Lower leg skin (tissue), 4 donors: ENCODE measurements at regions not wholly inside any gene's neighbourhood (a gene's known extent, or its start where the extent isn't known, plus 50 kb on each side); places are given as distances from the start of the nearest gene placed in this dataset.

Experiments used
- DNase-seq, 2 donors: peaks; one replicate each; pipeline ENCODE4 v3.0.0-alpha.2; 2019; ENCODE audit warnings: low spot score in 2 of 2
- H3K4me3 ChIP-seq: fragments of 200-600 bp; sonication (generic); 2 replicates; pipeline ENCODE4 v1.5.1; 2017; ENCODE audit warnings: mild to moderate bottlenecking, low read depth; ENCODE audit not compliant: poor library complexity, severe bottlenecking
- CTCF ChIP-seq, 3 donors: fragments of 450-650 bp; IDR thresholded peaks; one replicate each; pipeline ENCODE4 v1.5.1; 2016; ENCODE audit warnings: antibody characterized with exemption in 3 of 3, mild to moderate bottlenecking in 3 of 3, moderate library complexity in 2 of 3
- POLR2A ChIP-seq, 2 donors: fragments of 450-650 bp; IDR thresholded peaks; one replicate each; pipeline ENCODE4 v1.6.1; 2016 to 2017; ENCODE audit warnings: antibody characterized with exemption in 2 of 2, mild to moderate bottlenecking in 1 of 2, moderate library complexity in 1 of 2
- WGBS, 2 donors: methylation state at CpG; one replicate each; pipeline ENCODE4 v1.1.5; 2018; 5-methylcytosine and 5-hydroxymethylcytosine counted together
- intact Hi-C: fragments of 100-400 bp; cut with DNase I; formaldehyde crosslinking; loops from one replicate; pipeline ENCODE4 v1.15.0; 2023; ENCODE audit warnings: low total_unique reads

- 91 to 93% methylated on average over 2 of the region's 2 CpGs for WGBS, 2 donors
- no peak overlapping the region for H3K4me3 ChIP-seq
- no peak for DNase-seq
- TF ChIP-seq POLR2A (IDR thresholded peaks at IDR 0.05), result no peak
- no peak for TF ChIP-seq CTCF (IDR thresholded peaks at IDR 0.05)
- intact Hi-C loops, result no loop called here
Measured at GRCh38 chr5:167965710-167966109, 325.7 kb upstream of the WWC1 start.

DNA sequence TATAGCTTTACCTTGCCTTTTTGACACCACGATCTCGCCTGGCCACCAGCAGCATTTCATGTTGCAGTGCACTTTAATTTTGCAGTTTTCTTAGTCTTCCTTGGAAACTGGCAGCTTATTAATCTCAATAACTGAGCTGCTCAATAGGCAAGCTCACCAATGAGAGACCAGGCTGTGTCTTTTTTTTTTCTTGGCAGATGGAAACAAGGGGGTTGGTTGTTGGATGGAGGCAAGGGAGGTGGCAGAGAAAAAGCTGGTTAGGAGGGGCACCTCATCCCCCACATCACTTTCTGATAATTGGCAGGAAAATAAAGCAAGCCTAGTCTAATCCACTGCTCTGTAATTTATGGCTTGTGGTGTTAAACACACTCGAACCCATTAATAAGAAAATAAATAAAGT is 324.5 kb upstream of the WWC1 start:
- intact Hi-C loops, result no loop called here
- DNase-seq, result no peak
- no peak for TF ChIP-seq CTCF (IDR thresholded peaks at IDR 0.05)
- TF ChIP-seq POLR2A (IDR thresholded peaks at IDR 0.05), result no peak
- no peak overlapping the region for H3K4me3 ChIP-seq
- WGBS, 2 donors, result 42 to 43% methylated on average over 3 of the region's 3 CpGs

GRCh38 chr5:167967494-167968177 is 323.8 kb upstream of the WWC1 start:
- intact Hi-C loops, result no loop called here
- 26 to 36% methylated on average over 7 of the region's 7 CpGs for WGBS, 2 donors
- no peak overlapping the region for H3K4me3 ChIP-seq
- no peak for DNase-seq
- TF ChIP-seq POLR2A (IDR thresholded peaks at IDR 0.05) (no peak), CTCF (IDR thresholded peaks at IDR 0.05) (no peak)

DNA sequence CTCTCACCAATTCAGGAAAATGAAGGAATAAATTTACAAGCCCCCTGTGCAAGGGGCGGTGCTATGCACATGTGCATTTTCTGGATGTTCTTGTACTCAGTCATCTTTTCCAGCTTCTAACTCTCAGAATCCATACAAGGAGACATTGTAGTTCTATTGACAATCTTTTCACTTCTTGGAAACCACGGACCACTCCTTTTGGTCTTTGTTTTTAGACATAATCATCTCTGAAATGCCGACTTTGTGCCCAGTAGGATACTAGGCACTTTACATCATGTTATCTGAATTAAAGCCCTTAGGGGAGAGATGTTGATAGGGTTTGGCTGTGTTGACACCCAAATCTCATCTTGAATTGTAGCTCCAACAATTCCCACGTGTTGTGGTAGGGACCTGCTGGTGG is 322.6 kb upstream of the WWC1 start:
- no peak overlapping the region for H3K4me3 ChIP-seq
- no peak for DNase-seq
- TF ChIP-seq POLR2A (IDR thresholded peaks at IDR 0.05) (no peak), CTCF (IDR thresholded peaks at IDR 0.05) (no peak)
- WGBS, 2 donors, result 70 to 73% methylated on average over 4 of the region's 4 CpGs
- intact Hi-C loops, result no loop called here

DNA sequence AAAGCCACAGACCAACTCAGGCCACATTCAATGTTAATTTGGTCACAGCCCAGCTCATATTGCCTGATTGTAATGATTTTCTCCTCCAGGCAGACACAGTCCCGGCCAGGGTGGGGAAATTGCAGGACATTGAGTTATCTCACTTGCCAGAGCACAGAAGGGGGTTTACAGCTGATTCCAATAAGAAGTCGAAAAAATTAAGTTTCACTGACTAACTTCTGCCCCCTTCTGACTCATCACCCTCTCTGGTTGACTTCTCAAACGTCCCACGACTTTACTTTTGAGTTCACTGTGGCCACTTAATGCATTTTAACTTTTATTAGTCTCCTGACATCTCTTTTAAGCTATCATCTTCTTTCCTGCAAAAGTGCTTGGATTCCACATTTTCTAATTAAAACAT is 321.4 kb upstream of the WWC1 start:
- TF ChIP-seq CTCF (IDR thresholded peaks at IDR 0.05), result no peak
- no peak for TF ChIP-seq POLR2A (IDR thresholded peaks at IDR 0.05)
- H3K4me3 ChIP-seq, result no peak overlapping the region
- intact Hi-C loops, result no loop called here
- no peak for DNase-seq
- 52 to 69% methylated on average over 4 of the region's 4 CpGs for WGBS, 2 donors

DNA sequence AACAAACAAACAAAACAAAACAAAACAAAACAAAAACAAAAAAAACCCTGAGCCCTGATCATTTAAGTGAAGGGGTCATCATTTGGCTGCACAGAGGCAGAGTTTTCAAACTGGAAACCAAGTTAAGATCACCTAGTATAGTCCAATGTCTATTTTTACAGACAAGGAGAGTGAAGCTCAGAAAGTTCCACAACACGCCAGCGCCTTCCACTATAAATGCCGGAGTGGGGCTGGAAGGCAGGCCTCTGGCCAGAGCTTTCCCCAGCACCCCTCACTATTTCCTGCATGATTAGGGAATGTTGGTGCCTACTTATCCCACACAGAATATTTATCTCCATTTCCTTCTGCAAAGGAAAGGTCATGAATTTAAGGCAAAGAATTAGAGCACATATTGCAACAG is 319.7 kb upstream of the WWC1 start:
- no peak for TF ChIP-seq POLR2A (IDR thresholded peaks at IDR 0.05)
- TF ChIP-seq CTCF (IDR thresholded peaks at IDR 0.05), result no peak
- no peak overlapping the region for H3K4me3 ChIP-seq
- DNase-seq, result no peak
- intact Hi-C loops, result no loop called here
- WGBS, 2 donors, result 89 to 95% methylated on average over 3 of the region's 3 CpGs
